ENCODE measurements at regions not wholly inside any gene's neighbourhood (a gene's known extent, or its start where the extent isn't known, plus 50 kb on each side); places are given as distances from the start of the nearest gene placed in this dataset.

- FAIRE-seq, result no peak
- no peak for TF ChIP-seq POLR2A (IDR thresholded peaks at IDR 0.05; ENCODE audit: low read depth, low read length)
- no peak for DNase-seq (ENCODE audit: insufficient read length, low spot score)
Observed at GRCh38 chr20:60064554-60065196, 106.5 kb downstream of the CDH26 start.

DNA sequence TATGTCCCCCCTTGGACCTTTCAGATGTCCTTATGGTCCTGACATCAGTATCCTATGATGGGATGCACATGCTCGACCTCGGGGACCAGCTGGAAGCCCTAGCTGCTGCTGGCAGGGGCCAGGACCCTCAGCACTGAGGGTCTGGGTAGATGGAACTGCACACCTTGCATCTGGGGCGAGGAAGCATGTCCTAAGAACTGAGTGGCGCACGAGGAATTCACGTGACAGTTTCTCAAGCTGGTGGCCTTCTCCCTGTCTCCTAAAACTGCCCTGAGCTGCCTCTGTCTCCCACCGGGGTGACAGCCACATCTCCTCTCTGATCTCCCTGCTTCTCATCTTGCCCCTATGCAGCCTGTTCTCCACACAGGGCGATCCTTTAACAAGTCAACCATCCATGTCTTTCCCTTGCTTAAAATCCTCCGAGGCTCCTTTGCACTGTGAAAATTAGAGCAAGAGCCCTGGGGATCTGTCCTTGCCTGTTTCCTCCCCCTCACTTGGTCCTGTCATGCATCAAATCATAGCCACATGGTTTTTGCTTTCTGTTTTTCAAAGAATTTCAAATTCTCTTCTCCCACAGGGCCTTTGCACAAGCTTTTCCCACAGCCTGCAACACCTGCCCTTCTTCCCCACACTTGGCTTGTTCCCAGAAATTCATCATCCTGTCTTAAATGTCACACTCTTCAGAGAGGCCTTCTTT is 107.7 kb downstream of the CDH26 start:
- no peak for TF ChIP-seq POLR2A (IDR thresholded peaks at IDR 0.05; ENCODE audit: low read depth, low read length)
- FAIRE-seq (no peak), DNase-seq (ENCODE audit: insufficient read length, low spot score) (no peak)

DNA sequence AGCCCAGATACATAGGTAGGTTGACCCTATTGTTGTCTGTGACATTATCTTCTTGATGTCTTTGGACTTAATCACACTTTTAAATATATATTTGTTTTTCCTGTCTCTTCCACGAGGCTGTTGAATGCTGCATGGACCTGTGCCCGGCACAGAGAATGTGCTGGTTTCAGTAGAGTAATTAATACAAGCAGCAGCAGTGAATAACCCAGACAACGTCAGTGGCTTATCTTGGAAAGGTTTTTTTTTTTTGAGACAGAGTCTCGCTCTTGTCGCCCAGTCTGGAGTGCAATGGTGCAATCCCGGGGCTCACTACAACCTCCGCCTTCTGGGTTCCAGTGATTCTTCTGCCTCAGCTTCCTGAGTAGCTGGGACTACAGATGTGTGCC is 108.2 kb downstream of the CDH26 start:
- FAIRE-seq, result no peak
- no peak for DNase-seq (ENCODE audit: insufficient read length, low spot score)
- TF ChIP-seq POLR2A (IDR thresholded peaks at IDR 0.05; ENCODE audit: low read depth, low read length), result no peak

DNA sequence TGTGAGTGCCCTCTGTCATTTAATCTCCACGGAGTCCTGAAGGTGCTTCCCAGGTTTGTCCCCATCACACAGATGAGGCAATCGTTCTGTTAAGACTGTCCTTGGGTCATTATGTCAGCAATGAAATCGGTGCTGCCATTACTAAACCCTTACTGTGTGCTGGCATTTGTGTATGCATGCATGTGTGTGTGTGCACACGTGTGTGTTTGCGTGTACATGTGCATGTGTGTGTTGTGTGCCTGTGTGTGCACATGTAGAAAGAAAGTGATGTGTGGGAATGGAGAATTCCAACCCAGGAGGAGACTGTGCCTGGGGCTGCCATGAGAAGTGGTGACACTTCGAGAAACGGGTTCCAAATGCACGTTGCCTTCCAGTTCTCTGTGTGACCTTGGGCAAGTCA is 110.3 kb downstream of the CDH26 start:
- no peak for TF ChIP-seq POLR2A (IDR thresholded peaks at IDR 0.05; ENCODE audit: low read depth, low read length)
- FAIRE-seq (no peak), DNase-seq (ENCODE audit: insufficient read length, low spot score) (no peak)

DNA sequence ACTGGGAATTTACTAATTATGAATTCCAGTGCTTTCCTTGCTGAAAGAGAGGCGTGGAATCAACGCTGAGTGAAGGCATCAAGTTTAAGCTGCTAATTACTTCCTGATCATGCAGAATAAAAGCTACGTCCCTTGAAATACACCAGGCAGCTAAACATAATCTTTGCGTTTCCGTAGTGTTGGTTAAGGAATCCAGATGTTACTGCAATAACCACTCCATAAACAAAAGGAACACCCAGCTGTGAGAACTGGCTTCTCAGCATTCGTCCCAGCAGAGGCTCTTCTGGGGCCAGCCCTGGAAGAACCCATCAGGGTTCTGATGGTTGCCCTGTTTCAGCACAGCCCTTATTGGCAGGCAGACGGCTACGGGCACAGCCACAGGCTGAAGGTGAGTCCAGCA is 111.4 kb downstream of the CDH26 start:
- FAIRE-seq (no peak), DNase-seq (ENCODE audit: insufficient read length, low spot score) (no peak)
- no peak for TF ChIP-seq POLR2A (IDR thresholded peaks at IDR 0.05; ENCODE audit: low read depth, low read length)

DNA sequence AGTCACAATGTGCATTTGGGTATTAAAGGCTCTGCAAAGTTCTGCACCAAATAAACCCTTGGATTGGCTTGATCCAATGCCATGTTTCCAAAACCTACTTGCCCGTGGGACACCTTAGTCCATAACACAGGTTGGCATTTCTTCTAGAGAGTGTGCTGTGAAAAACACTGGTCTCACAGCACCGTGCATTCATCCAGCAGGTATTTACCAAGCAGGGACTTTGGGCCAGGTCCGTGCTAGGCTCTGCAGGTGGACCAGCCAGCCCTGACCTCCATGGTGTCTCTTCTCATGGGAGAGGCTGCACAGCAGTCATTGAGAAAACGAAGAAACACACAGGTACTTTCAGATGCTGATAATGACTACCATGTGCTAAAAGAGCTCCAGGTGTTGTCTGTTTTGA is 112.6 kb downstream of the CDH26 start:
- TF ChIP-seq POLR2A (IDR thresholded peaks at IDR 0.05; ENCODE audit: low read depth, low read length), result no peak
- no peak for DNase-seq (ENCODE audit: insufficient read length, low spot score)
- no peak for FAIRE-seq

GRCh38 chr20:60071965-60072364 is 113.7 kb downstream of the CDH26 start:
- no peak for TF ChIP-seq POLR2A (IDR thresholded peaks at IDR 0.05; ENCODE audit: low read depth, low read length)
- DNase-seq (ENCODE audit: insufficient read length, low spot score) (no peak), FAIRE-seq (no peak)

GRCh38 chr20:60073086-60073485 is 114.9 kb downstream of the CDH26 start:
- FAIRE-seq, result no peak
- DNase-seq (ENCODE audit: insufficient read length, low spot score), result no peak
- no peak for TF ChIP-seq POLR2A (IDR thresholded peaks at IDR 0.05; ENCODE audit: low read depth, low read length)

DNA sequence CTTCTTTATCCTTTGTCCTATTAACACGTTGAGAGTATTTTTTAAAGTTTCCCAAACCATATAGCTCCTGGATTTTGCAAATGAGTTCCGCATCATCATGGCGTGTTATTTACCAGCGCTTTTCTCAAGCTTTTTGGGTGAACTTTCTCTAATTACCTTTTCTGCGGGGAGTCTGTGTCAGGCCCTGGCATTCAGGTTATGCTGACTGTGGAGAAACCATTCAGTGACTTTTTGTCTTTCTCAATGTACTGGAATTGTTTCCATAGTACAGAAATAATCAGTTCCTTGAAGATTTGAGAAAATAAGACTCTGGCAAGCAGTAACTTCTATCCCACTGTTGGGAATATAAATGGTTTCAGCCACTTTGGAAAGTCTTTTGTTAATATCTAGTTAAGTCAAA is 115.3 kb downstream of the CDH26 start:
- TF ChIP-seq POLR2A (IDR thresholded peaks at IDR 0.05; ENCODE audit: low read depth, low read length), result no peak
- FAIRE-seq, result no peak
- no peak for DNase-seq (ENCODE audit: insufficient read length, low spot score)

DNA sequence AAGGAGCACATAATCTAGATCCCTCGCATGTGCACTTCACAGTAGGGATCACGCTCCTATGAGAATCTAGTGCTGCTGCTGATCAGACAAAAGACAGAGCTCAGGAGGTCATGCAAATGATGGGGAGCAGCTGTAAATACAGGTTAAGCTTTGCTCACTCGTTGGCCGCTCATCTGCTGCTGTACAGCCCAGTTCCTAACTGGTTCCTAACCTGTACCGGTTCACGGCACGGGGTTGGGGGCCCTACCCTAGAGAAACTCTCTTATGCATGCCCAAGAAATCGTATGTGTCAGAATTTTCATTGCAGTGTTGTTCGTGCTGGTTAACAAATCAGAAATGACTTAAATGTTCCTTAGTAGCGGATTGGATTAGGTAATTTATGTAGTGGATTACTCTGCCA is 116.1 kb downstream of the CDH26 start:
- no peak for TF ChIP-seq POLR2A (IDR thresholded peaks at IDR 0.05; ENCODE audit: low read depth, low read length)
- DNase-seq (ENCODE audit: insufficient read length, low spot score), result no peak
- FAIRE-seq, result no peak

DNA sequence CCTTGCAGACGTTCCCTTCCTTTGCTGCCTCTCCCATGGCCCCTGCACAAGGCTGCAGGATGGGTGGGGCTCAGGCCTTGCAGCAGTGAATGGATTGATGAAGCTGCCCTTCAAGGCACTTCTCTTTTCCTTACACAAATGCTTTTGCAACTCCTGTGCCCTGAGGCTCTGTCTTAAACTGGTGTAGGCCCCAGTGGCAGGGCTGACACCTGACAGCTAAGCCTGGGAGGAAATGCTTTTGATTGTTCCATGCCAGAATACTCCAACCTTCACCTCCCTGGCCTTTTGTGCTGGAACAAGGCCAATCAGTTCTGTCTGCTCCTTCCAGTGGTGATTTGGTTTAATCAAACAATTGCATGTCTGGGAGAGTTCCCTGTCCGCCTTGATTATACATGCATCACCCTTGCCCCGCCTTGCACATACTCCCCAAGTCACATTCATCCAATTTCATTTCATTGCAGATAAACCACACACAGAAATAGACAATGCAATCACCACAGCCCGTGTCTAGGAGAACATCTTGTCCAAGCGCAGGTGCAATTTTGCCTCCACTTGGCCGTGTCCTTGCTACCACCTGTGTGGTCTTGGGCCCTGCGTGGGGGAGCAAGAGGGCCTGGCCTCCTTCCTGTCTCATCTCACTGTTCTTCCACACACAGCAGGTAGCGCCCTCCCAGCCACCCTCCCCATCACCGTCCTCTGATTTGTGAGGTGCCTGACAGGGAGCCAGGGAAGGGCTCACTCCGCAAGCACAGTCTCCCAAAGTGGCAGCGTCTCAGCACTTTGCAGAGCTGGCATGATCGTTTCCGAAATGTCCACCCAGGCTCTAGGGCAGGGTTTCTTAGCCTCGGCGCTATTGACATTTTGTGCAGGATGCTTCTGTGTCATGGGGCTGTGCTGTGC is 120.4 kb downstream of the CDH26 start:
- DNase-seq (ENCODE audit: insufficient read length, low spot score) (no peak), FAIRE-seq (no peak)
- TF ChIP-seq POLR2A (IDR thresholded peaks at IDR 0.05; ENCODE audit: low read depth, low read length), result no peak

- no peak for DNase-seq (ENCODE audit: insufficient read length, low spot score)
- TF ChIP-seq POLR2A (IDR thresholded peaks at IDR 0.05; ENCODE audit: low read depth, low read length), result no peak
- no peak for FAIRE-seq
Observed at GRCh38 chr20:60080401-60080800, 122.2 kb downstream of the CDH26 start.

- FAIRE-seq (no peak), DNase-seq (ENCODE audit: insufficient read length, low spot score) (no peak)
Observed at GRCh38 chr20:60085551-60086132, 127.4 kb downstream of the CDH26 start.

More at GRCh38 chr20:60085551-60086132, 127.4 kb downstream of the CDH26 start:
- TF ChIP-seq POLR2A (IDR thresholded peaks at IDR 0.05; ENCODE audit: low read depth, low read length), result no peak
